HEK293 (cell line): ENCODE measurements at regions not wholly inside any gene's neighbourhood (a gene's known extent, or its start where the extent isn't known, plus 50 kb on each side); places are given as distances from the start of the nearest gene placed in this dataset.
A peak's percentile ranks its signal among the peaks of the same experiment; 100 is the strongest.

Source experiments
- CTCF ChIA-PET: fragments of 350-600 bp; formaldehyde crosslinking; extraction: SDS; loops from one replicate; lab custom pipeline; 2021; ENCODE audit warnings: antibody characterized with exemption; lab: Yijun Ruan, JAX
- POLR2A ChIA-PET: fragments of 300-600 bp; formaldehyde crosslinking; extraction: SDS; loops from one replicate; lab custom pipeline; 2020; ENCODE audit warnings: antibody characterized with exemption, inconsistent platforms; lab: Yijun Ruan, JAX
- H3K27ac ChIP-seq: fragments of 200-500 bp; sonication (Bioruptor generic); 2 replicates; pipeline ENCODE4 v1.5.1; 2014; ENCODE audit warnings: low read depth, low read length, control low read depth, inconsistent platforms; ENCODE audit errors: extremely low read depth
- H3K36me3 ChIP-seq, 2 experiments: fragments of 200-500 bp in 1 of 2; sonication (Bioruptor generic) in 1 of 2; 1 replicate in 1 of 2; 2 replicates in 1 of 2; pipeline ENCODE4 v1.5.1; 2014 to 2017; ENCODE audit warnings: inconsistent platforms in 2 of 2, low read length in 2 of 2; ENCODE audit not compliant: control insufficient read depth in 2 of 2, insufficient read depth in 1 of 2
- H3K4me1 ChIP-seq: fragments of 200-500 bp; sonication (Bioruptor generic); 2 replicates; pipeline ENCODE4 v1.5.1; 2014; ENCODE audit warnings: mild to moderate bottlenecking, low read length, inconsistent platforms; ENCODE audit not compliant: control insufficient read depth, insufficient read depth
- H3K4me3 ChIP-seq: 2 replicates; pipeline ENCODE4 v1.5.1; 2011; ENCODE audit warnings: low read depth, mild to moderate bottlenecking, control low read depth, low read length, moderate library complexity
- H3K9me3 ChIP-seq: fragments of 200-500 bp; sonication (Bioruptor generic); 2 replicates; pipeline ENCODE4 v1.5.1; 2014; ENCODE audit warnings: low read depth, low read length, inconsistent platforms; ENCODE audit not compliant: control insufficient read depth, insufficient read depth
- BCL11A ChIP-seq: fragments of 450-650 bp; formaldehyde crosslinking; IDR thresholded peaks from 2 replicates; pipeline ENCODE4 v1.5.1; 2016; ENCODE audit warnings: low read depth, missing biosample characterization, missing genetic modification characterization
- OVOL3 ChIP-seq: fragments of 450-650 bp; formaldehyde crosslinking; IDR thresholded peaks from 2 replicates; pipeline ENCODE4 v1.5.1; 2016; ENCODE audit warnings: missing biosample characterization, missing genetic modification characterization
- SETDB1 ChIP-seq: IDR thresholded peaks from one replicate; pipeline ENCODE4 v1.6.1; 2017; ENCODE audit warnings: mild to moderate bottlenecking, low read length, moderate library complexity, mixed read lengths; ENCODE audit not compliant: insufficient read length
- SP3 ChIP-seq: fragments of 450-650 bp; formaldehyde crosslinking; IDR thresholded peaks from 2 replicates; pipeline ENCODE4 v1.5.1; 2016; ENCODE audit warnings: missing biosample characterization, missing genetic modification characterization
- ZEB2 ChIP-seq: fragments of 450-650 bp; formaldehyde crosslinking; IDR thresholded peaks from 2 replicates; pipeline ENCODE4 v1.5.1; 2016; ENCODE audit warnings: missing biosample characterization, missing genetic modification characterization
- ZNF148 ChIP-seq: fragments of 450-650 bp; formaldehyde crosslinking; IDR thresholded peaks from 2 replicates; pipeline ENCODE4 v1.5.0; 2017; ENCODE audit warnings: missing biosample characterization, missing genetic modification characterization, borderline replicate concordance
- ZNF169 ChIP-seq: fragments of 450-650 bp; formaldehyde crosslinking; IDR thresholded peaks from 2 replicates; pipeline ENCODE4 v1.5.1; 2016; ENCODE audit warnings: missing biosample characterization, missing genetic modification characterization
- ZNF292 ChIP-seq: fragments of 450-650 bp; formaldehyde crosslinking; IDR thresholded peaks from 2 replicates; pipeline ENCODE4 v1.5.1; 2016; ENCODE audit warnings: low read depth, missing biosample characterization, missing genetic modification characterization, borderline replicate concordance
- ZNF416 ChIP-seq: fragments of 450-650 bp; formaldehyde crosslinking; IDR thresholded peaks from 2 replicates; pipeline ENCODE4 v1.5.1; 2016; ENCODE audit warnings: missing biosample characterization, missing genetic modification characterization
- ZNF548 ChIP-seq: fragments of 450-650 bp; formaldehyde crosslinking; IDR thresholded peaks from 2 replicates; pipeline ENCODE4 v1.5.1; 2016; ENCODE audit warnings: missing biosample characterization, missing genetic modification characterization
- ZNF549 ChIP-seq: fragments of 450-650 bp; IDR thresholded peaks from 2 replicates; pipeline ENCODE4 v1.5.1; 2018; ENCODE audit warnings: missing biosample characterization, missing genetic modification characterization, mild to moderate bottlenecking, inconsistent platforms, moderate library complexity
- ZNF555 ChIP-seq: fragments of 450-650 bp; formaldehyde crosslinking; conservative IDR thresholded peaks from 2 replicates; pipeline ENCODE4 v1.5.1; 2017; ENCODE audit warnings: missing biosample characterization, mild to moderate bottlenecking, missing genetic modification characterization, inconsistent platforms
- ZNF558 ChIP-seq: fragments of 450-650 bp; formaldehyde crosslinking; IDR thresholded peaks from 2 replicates; pipeline ENCODE4 v1.5.1; 2016; ENCODE audit warnings: missing biosample characterization, missing genetic modification characterization
- ZNF658 ChIP-seq: fragments of 450-650 bp; formaldehyde crosslinking; IDR thresholded peaks from 2 replicates; pipeline ENCODE4; 2016; ENCODE audit warnings: missing biosample characterization, missing genetic modification characterization
- ZNF768 ChIP-seq: fragments of 450-650 bp; formaldehyde crosslinking; IDR thresholded peaks from 2 replicates; pipeline ENCODE4 v1.5.1; 2018; ENCODE audit warnings: missing biosample characterization, mild to moderate bottlenecking, missing genetic modification characterization
- ZSCAN30 ChIP-seq: fragments of 450-650 bp; IDR thresholded peaks from 2 replicates; pipeline ENCODE4 v1.5.1; 2018; ENCODE audit warnings: missing biosample characterization, mild to moderate bottlenecking, missing genetic modification characterization, moderate library complexity
- TF ChIP-seq, protein P1 (sequence below): fragments of 450-650 bp; formaldehyde crosslinking; IDR thresholded peaks from 2 replicates; pipeline ENCODE4 v1.5.1; 2017; ENCODE audit warnings: missing biosample characterization, missing genetic modification characterization

- H3K36me3 ChIP-seq = no peaks in the 10 kb centered on the region
- H3K27ac ChIP-seq = no peak overlapping the region
- ChIA-PET POLR2A (no interaction called here), CTCF (no interaction called here)
- H3K9me3 ChIP-seq = no peaks in the 10 kb centered on the region
- no peaks in the 10 kb centered on the region for H3K4me1 ChIP-seq
- TF ChIP-seq ZEB2 (no peak), ZNF549 (tag by site-specific recombination) (no peak), ZNF292 (tag by site-specific recombination) (no peak), ZNF768 (tag by site-specific recombination) (no peak), OVOL3 (tag by site-specific recombination) (no peak), ZNF148 (tag by site-specific recombination) (no peak)
- no peak overlapping the region for H3K4me3 ChIP-seq
These were observed 378.5 kb downstream of the KIF16B start for GRCh38 chr20:16194617-16195360.

GRCh38 chr20:16191496-16191895, 381.8 kb downstream of the KIF16B start:
- Histone ChIP-seq H3K36me3 (no peaks in the 10 kb centered on the region), H3K4me1 (no peaks in the 10 kb centered on the region), H3K9me3 (no peaks in the 10 kb centered on the region), H3K27ac (no peak overlapping the region), H3K4me3 (no peak overlapping the region)
- ChIA-PET POLR2A (no interaction called here), CTCF (interaction anchor here (0.8 kb wide), 1 partner anchor 285 kb away, joined by 3 read pairs; no protein-coding TSS in a partner anchor)
- no peak for TF ChIP-seq BCL11A (tag by site-specific recombination)
- no peak for TF ChIP-seq ZSCAN30 (tag by site-specific recombination)
- TF ChIP-seq SETDB1 = no peak
- TF ChIP-seq, all 188 proteins: peak for 0

- Histone ChIP-seq H3K27ac (no peak overlapping the region), H3K9me3 (no peaks in the 10 kb centered on the region), H3K36me3 (no peaks in the 10 kb centered on the region), H3K4me1 (no peaks in the 10 kb centered on the region), H3K4me3 (no peak overlapping the region)
- TF ChIP-seq ZNF169 (tag by site-specific recombination) (no peak), ZNF555 (tag by site-specific recombination) (no peak), ZNF658 (tag by site-specific recombination) (no peak), ZNF416 (tag by site-specific recombination) (no peak), ZNF548 (tag by site-specific recombination) (no peak), ZNF558 (tag by site-specific recombination) (no peak)
- CTCF ChIA-PET = no interaction called here
- POLR2A ChIA-PET = no interaction called here
These were observed 383.9 kb downstream of the KIF16B start for GRCh38 chr20:16189371-16189770.

GRCh38 chr20:16187956-16188616, 385.2 kb downstream of the KIF16B start:
- POLR2A ChIA-PET = no interaction called here
- no peak overlapping the region for H3K4me3 ChIP-seq
- no peak for TF ChIP-seq SP3 (tag by site-specific recombination)
- TF ChIP-seq, protein P1, sequence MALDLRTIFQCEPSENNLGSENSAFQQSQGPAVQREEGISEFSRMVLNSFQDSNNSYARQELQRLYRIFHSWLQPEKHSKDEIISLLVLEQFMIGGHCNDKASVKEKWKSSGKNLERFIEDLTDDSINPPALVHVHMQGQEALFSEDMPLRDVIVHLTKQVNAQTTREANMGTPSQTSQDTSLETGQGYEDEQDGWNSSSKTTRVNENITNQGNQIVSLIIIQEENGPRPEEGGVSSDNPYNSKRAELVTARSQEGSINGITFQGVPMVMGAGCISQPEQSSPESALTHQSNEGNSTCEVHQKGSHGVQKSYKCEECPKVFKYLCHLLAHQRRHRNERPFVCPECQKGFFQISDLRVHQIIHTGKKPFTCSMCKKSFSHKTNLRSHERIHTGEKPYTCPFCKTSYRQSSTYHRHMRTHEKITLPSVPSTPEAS = peak; percentile 26; the same call in 1 of the 2 replicates
- TF ChIP-seq, all 188 proteins: peak for 1
- no peak overlapping the region for H3K27ac ChIP-seq
- H3K4me1 ChIP-seq = no peaks in the 10 kb centered on the region
- no peaks in the 10 kb centered on the region for H3K36me3 ChIP-seq
- CTCF ChIA-PET = no interaction called here
- H3K9me3 ChIP-seq = no peaks in the 10 kb centered on the region
